GM19324 (cell line): ENCODE measurements at regions not wholly inside any gene's neighbourhood (a gene's known extent, or its start where the extent isn't known, plus 50 kb on each side); places are given as distances from the start of the nearest gene placed in this dataset.
"Not testable (repeated sequence)": the region's sequence is repeated elsewhere in the genome, so short reads cannot be mapped to it uniquely, and the experiment has no call there.

ENCODE experiments used
- ATAC-seq: cut with Tn5 transposase; IDR thresholded peaks from one replicate; pipeline ENCODE4 v1.9.1; 2021; ENCODE audit warnings: mild to moderate bottlenecking, moderate library complexity; ENCODE audit not compliant: unreplicated experiment, low FRiP score

DNA sequence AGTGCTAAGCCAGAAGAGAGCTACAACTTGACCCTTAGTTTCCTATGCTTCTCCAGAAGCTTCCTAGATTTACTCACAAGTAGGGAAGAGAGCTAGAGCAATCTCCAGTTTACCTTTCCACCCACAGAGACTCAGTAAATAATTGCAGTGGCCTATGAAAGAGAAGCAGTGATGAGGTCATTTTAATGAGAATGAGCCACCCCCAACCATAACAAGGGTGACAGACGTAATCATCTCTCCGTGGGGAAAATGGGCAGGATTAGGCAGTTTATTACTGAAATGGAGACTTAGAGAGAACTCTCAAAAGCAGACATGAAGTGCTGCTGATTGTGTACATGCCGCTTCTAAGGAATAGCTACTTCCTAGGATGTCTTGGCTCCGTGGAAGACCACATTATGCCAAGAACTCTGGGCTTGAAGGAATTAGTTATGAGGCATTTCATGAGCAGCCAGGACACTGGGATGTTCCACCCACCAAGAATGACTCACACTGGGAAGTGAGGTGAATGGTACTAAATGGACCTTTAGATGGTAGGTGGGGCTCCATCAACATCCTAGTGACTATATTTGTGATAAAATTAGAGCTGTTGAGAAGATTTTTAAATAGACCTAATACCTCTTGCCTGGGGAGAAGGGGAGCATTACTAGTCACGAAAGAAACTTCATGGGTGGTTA lies 160.9 kb downstream of the EDEM1 start:
- ATAC-seq, result no peak

DNA sequence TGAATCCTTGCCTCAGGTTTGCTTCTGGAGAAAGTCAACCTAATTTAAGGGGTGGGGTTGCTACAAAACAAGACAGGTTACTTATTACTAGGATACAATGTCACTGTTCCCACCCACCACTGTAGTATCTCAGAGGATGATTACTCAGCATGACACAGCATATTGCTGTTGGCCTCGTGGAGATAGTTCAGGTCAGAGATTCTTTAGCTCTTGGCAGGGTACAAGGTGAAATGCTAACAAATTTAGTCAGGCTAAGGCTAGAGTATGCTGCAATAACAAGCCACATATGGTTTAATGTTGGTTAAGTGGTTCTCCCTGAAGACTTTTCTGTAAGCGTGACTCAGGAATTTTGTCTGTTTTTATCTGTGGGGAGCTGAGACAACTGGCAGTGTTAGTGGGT lies 161.8 kb downstream of the EDEM1 start:
- ATAC-seq, result no peak

DNA sequence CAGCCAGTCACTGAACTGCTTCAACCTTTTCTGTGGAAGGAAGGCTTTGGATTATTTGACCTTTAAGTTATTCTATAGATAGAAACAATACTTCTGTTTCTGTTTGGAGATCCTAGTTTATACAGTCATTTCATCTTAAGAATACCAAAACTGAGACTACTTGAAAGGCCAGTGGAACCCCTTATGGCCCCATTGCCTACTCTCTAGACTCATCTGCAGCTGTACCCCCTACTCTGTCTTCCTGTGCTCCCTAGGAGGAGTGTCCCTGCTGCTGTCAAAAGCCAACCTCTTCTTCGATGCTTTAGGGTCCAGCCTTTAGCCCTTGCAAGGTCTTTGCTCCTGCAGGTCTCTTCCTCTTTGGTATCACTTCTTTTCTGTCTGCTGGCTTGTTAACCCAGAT lies 169.6 kb downstream of the EDEM1 start:
- ATAC-seq, result no peak

- ATAC-seq, result no peak
These were observed 171.4 kb downstream of the EDEM1 start for GRCh38 chr3:5358911-5359310.

DNA sequence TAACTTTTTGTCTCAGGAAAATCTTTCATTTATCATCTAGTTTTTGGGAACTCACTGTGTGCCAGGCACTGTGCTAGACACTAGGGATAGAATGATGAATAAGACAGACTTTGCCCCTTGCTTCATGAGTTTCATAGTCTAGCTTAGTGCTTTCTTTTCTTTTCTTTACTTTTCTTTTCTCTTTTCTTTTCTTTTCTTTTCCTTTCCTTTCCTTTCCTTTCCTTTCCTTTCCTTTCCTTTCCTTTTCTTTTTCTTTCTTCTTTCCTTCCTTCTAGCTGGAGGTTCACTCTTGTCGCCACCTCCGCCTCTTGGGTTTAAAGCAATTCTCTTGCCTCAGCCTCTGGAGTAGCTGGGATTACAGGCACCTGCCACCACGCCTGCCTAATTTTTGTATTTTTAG lies 172.9 kb downstream of the EDEM1 start:
- ATAC-seq, result no peak

GRCh38 chr3:5366746-5367145 lies 179.2 kb downstream of the EDEM1 start:
- no peak for ATAC-seq

GRCh38 chr3:5371555-5371954 lies 184.0 kb downstream of the EDEM1 start:
- not testable (repeated sequence) for ATAC-seq

GRCh38 chr3:5376761-5377160 lies 189.3 kb downstream of the EDEM1 start:
- ATAC-seq, result peak; percentile 82

DNA sequence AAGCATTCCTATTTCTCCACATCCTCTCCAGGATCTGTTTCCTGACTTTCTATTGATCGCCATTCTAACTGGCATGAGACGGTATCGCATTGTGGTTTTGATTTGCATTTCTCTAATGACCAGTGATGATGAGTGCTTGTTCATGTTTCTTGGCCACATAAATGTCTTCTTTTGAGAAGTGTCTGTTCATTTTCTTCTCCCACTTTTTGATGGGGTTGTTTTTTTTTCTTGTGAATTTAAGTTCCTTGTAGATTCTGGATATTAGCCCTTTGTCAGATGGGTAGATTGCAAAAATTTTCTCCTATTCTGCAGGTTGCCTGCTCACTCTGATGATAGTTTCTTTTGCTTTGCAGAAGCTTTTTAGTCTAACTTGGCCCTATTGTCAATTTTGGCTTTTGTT lies 191.8 kb downstream of the EDEM1 start:
- ATAC-seq, result not testable (repeated sequence)

DNA sequence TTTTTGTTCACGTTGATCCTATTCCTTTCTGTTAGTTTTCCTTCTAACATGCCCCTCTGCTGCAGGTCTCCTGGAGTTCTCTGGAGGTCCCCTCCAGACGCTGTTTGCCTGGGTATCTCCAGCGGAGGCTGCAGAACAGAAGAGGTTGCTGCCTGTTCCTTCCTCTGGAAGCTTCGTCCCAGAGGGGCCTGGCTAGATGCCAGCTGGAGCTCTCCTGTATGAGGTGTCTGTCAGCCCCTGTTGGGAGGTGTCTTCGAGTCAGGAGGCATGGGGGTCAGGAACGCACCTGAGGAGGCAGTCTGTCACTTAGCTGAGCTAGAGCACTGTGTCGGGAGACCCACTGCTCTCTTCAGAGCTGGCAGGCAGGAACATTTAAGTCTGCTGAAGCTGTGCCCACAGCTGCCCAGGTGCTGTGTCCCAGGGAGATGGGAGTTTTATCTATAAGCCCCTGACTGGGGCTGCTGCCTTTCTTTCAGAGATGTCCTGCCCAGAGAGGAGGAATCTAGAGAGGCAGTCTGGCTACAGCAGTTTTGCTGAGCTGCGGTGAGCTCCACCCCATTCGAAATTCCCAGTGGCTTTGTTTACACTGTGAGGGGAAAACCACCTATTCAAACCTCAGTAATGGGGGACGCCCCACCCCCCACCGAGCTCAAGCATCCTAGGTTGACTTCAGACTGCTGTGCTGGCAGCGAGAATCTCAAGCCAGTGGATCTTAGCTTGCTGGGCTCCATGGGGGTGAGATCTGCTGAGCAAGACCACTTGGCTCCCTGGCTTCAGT lies 196.2 kb downstream of the EDEM1 start:
- not testable (repeated sequence) for ATAC-seq

DNA sequence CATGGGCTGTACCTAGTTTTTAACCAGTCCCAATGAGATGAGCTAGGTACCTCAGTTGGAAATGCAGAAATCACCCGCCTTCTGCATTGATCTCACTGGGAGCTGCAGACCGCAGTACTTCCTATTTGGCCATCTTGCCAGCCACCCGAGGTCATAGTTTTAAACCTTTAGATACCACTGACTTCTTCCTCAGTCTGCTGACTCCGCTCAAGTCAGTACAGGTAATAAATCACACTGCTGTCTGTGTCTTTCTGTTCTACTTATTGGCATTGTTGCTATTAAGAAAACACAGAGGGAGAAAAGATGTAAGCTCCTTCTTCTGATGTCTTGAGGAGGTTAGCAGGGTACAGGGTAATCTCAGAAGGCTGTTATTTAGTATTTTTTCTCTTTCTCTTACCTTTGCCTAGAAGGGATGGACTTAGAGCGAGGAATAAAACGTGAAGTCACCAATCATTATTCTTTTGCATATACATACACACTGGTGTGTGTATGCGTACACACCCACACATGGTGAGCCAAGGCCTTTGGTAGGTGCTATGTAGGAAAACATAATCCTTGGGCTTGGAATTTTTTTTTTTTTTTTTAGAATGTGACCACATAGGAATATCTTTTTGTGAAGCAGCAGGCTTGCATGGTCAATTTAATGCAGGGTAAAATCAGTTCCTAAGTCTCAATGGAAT lies 197.2 kb downstream of the EDEM1 start:
- ATAC-seq, result no peak

DNA sequence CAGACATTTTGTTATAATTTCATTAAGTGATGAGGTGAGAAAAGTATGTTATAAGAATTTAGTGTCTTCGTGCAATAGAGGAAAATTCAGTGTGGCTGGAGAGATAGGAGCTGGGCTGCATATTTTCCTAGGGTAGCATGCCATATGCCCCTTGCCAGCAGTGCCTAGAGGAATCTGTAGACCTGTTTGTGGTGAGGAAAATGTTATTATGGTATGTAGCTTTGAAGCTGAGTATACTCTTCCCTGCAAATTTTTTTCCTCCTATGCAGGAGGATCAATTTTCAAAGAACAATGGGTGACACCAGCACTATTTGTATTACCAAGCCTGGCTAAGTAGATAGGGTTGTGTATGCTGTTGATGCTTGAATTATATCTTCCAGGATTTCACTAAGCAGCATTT lies 200.6 kb downstream of the EDEM1 start:
- ATAC-seq, result no peak

DNA sequence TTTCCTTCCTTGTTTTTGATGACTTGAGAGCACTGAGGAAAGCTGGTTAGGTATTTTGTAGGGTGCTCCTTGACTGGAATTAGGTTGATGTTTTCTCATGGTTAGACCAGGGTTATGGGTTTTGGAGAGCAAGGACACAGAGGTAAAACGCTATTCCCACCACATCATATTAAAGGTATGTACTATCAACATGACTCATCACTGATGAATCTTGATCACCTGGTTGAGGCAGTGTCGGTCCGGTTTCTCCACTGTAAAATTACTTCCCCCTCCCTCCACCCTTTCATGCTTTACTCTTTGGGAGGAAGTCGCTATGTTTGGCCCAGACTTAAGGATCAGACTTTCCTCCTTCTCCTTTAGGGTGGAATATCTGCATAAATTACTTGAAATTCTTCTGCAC lies 201.6 kb downstream of the EDEM1 start:
- ATAC-seq, result no peak

DNA sequence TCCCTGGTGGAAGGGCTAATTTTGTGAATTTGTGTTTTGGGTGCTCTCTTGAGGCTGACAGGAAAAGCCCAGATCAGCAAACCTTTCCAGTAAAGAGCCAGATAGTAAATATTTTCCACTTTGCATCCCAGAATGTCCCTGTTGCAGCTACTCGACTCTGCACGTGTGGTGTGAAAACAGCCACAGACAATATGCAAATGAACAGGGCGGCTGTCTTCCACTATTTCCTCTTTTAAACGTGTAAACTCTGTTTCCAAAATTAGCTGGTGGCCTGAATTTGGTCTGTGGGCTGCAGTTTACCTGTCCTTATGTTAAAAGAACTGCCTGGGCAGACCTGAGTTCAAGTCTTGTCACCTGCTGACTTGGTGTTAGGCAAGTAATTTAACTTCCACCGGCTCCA lies 202.7 kb downstream of the EDEM1 start:
- peak; percentile 72 for ATAC-seq

DNA sequence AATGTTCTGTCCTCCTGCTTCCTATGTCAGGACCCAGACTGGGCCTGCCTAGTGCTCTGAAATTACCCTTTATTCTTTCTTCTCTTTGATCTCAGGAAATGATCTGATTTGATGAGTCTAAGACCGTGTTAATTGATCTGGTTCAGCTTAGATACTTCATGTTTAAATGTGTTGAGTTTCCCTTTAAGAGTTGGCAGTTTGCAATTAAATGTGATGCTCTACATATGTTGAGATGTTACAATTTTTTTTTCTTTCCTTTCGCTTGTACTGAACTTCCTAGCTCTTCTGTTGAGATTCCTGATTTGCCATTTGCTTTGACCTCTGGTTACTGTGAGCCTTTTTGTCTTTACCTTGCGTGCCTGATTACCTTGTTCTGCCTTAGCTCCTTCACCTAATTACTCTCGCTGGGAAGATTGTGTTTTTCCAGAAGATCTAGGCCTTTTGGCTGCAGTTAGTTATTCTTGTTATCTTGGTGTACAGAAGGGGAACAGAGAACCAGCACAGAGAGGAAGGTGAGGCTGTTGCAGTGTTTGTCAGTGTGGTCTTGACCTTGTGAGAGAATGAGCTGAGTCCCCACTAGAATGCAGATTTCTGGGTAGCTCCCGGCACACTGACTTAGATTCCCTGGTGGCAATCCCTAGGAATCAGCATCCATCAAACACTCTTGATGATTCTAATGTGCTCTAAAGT lies 203.6 kb downstream of the EDEM1 start:
- no peak for ATAC-seq

GRCh38 chr3:5401002-5401401 lies 213.5 kb downstream of the EDEM1 start:
- no peak for ATAC-seq

GRCh38 chr3:5404718-5405117 lies 217.2 kb downstream of the EDEM1 start:
- no peak for ATAC-seq

GRCh38 chr3:5411786-5412185 lies 224.3 kb downstream of the EDEM1 start:
- ATAC-seq, result no peak

DNA sequence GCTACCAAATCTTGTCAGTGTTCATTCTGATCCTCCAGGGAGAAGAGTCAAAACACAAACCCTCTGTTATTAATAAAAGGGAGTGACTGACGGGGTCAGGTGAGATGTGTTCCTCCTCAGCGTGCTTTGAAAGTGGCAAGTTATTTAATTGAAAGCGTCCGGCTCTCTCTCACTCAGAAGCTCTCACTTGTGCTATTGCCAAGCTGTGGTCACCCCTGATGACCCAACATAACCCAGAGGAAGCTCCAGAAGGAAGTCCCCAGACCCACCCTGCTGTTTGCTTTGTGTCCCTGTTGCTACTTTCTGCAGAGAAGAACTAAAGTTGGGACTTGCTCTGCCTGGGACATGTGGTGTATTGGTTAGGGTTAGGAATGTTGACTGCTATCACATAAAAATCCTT lies 235.6 kb downstream of the EDEM1 start:
- no peak for ATAC-seq

- no peak for ATAC-seq
These were observed 236.0 kb downstream of the EDEM1 start for GRCh38 chr3:5423523-5423922.

DNA sequence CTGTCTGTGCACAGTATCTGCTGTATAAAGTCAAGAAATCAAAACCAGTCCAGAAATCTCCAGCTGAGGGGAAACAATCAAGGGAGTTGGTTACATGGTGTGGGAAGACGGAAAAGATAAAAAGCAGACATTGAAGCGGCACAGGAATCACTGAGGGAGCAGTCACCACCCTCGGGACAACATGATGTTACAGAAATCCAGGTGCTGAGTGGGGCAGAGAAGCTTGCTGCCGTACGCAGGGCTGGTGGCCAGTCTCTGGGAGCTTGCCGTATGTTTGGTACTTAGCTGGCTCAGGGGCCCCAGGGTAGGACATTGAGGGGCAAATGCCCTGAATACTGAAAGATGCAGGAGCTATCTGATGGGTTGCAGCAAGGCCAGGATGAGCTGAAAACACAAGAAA lies 237.9 kb downstream of the EDEM1 start:
- no peak for ATAC-seq
